H9 (cell line): ENCODE measurements at regions not wholly inside any gene's neighbourhood (a gene's known extent, or its start where the extent isn't known, plus 50 kb on each side); places are given as distances from the start of the nearest gene placed in this dataset.

Experiments
- DNase-seq: peaks from one replicate; pipeline ENCODE4 v3.0.0-alpha.2; 2017
- H2AFZ ChIP-seq: one replicate; pipeline ENCODE4 v1.6.1; 2013; ENCODE audit warnings: mild to moderate bottlenecking, low read length, control low read depth, moderate library complexity
- H2AK5ac ChIP-seq: 2 replicates; pipeline ENCODE4 v1.6.1; 2013; ENCODE audit warnings: low read length, control low read depth, mixed read lengths; ENCODE audit not compliant: insufficient read length
- H2BK120ac ChIP-seq: one replicate; pipeline ENCODE4 v1.6.1; 2013; ENCODE audit warnings: low read depth, mild to moderate bottlenecking, low read length, control low read depth, inconsistent platforms; ENCODE audit not compliant: poor library complexity, severe bottlenecking
- H2BK12ac ChIP-seq: 2 replicates; pipeline ENCODE4 v1.6.1; 2013; ENCODE audit warnings: low read length, control low read depth, mixed read lengths, low read depth; ENCODE audit not compliant: insufficient read length
- H2BK15ac ChIP-seq: 2 replicates; pipeline ENCODE4 v1.6.1; 2013; ENCODE audit warnings: low read depth, low read length, control low read depth
- H2BK20ac ChIP-seq: one replicate; pipeline ENCODE4 v1.6.1; 2013; ENCODE audit warnings: low read depth, mild to moderate bottlenecking, low read length, control low read depth, inconsistent platforms; ENCODE audit not compliant: poor library complexity, severe bottlenecking
- H2BK5ac ChIP-seq: 2 replicates; pipeline ENCODE4 v1.6.1; 2013; ENCODE audit warnings: low read length, control low read depth, mixed read lengths; ENCODE audit not compliant: insufficient read length
- H3K14ac ChIP-seq: 2 replicates; pipeline ENCODE4 v1.6.1; 2013; ENCODE audit warnings: low read length, control low read depth; ENCODE audit not compliant: insufficient read depth
- H3K18ac ChIP-seq: 2 replicates; pipeline ENCODE4 v1.6.1; 2013; ENCODE audit warnings: low read depth, mild to moderate bottlenecking, mixed read lengths, low read length, control low read depth; ENCODE audit not compliant: insufficient read length
- H3K23ac ChIP-seq: 2 replicates; pipeline ENCODE4 v1.6.1; 2013; ENCODE audit warnings: low read length, control low read depth, mixed read lengths, low read depth; ENCODE audit not compliant: insufficient read length
- H3K23me2 ChIP-seq: 2 replicates; pipeline ENCODE4 v1.6.1; 2013; ENCODE audit warnings: low read depth, mild to moderate bottlenecking, mixed read lengths, low read length, control low read depth; ENCODE audit not compliant: insufficient read length, poor library complexity, severe bottlenecking
- H3K27ac ChIP-seq: 2 replicates; pipeline ENCODE4 v1.5.1; 2013; ENCODE audit warnings: low read length, control low read depth, mixed read lengths, low read depth; ENCODE audit not compliant: insufficient read length
- H3K27me3 ChIP-seq: 2 replicates; pipeline ENCODE4 v1.6.1; 2013; ENCODE audit warnings: low read length, control low read depth, inconsistent platforms; ENCODE audit not compliant: insufficient read depth
- H3K4ac ChIP-seq: 2 replicates; pipeline ENCODE4 v1.6.1; 2013; ENCODE audit warnings: low read depth, mild to moderate bottlenecking, control low read depth, inconsistent platforms, low read length, moderate library complexity
- H3K4me1 ChIP-seq: 2 replicates; pipeline ENCODE4 v1.6.1; 2013; ENCODE audit warnings: low read length, control low read depth, inconsistent platforms; ENCODE audit not compliant: insufficient read depth
- H3K4me2 ChIP-seq: 2 replicates; pipeline ENCODE4 v1.6.1; 2013; ENCODE audit warnings: low read length, control low read depth, mixed read lengths; ENCODE audit not compliant: insufficient read length, insufficient read depth
- H3K56ac ChIP-seq: 2 replicates; pipeline ENCODE4 v1.6.1; 2013; ENCODE audit warnings: low read depth, mild to moderate bottlenecking, mixed read lengths, low read length, control low read depth; ENCODE audit not compliant: insufficient read length
- H3K79me1 ChIP-seq: 2 replicates; pipeline ENCODE4 v1.6.1; 2013; ENCODE audit warnings: low read depth, mild to moderate bottlenecking, moderate library complexity, low read length, control low read depth, inconsistent platforms; ENCODE audit not compliant: insufficient read depth, poor library complexity, severe bottlenecking
- H3K79me2 ChIP-seq: 2 replicates; pipeline ENCODE4 v1.6.1; 2013; ENCODE audit warnings: low read length, control low read depth, inconsistent platforms; ENCODE audit not compliant: insufficient read depth
- H3K9ac ChIP-seq: 2 replicates; pipeline ENCODE4 v1.6.1; 2013; ENCODE audit warnings: low read length, control low read depth, mixed read lengths; ENCODE audit not compliant: insufficient read length; ENCODE audit errors: extremely low read depth
- H3K9me3 ChIP-seq: one replicate; pipeline ENCODE4 v1.6.1; 2013; ENCODE audit warnings: low read depth, low read length, inconsistent platforms; ENCODE audit not compliant: control insufficient read depth
- H3T11ph ChIP-seq: one replicate; pipeline ENCODE4 v1.6.1; 2013; ENCODE audit warnings: mild to moderate bottlenecking, low read length, control low read depth, inconsistent platforms
- H4K20me1 ChIP-seq: one replicate; pipeline ENCODE4 v1.6.1; 2013; ENCODE audit not compliant: control insufficient read depth, insufficient read length, insufficient read depth
- H4K5ac ChIP-seq: 2 replicates; pipeline ENCODE4 v1.6.1; 2013; ENCODE audit warnings: low read depth, mild to moderate bottlenecking, mixed read lengths, low read length, control low read depth; ENCODE audit not compliant: insufficient read length
- H4K8ac ChIP-seq: replicated peaks from 2 replicates; pipeline ENCODE4 v1.6.1; 2013; ENCODE audit warnings: low read length, control low read depth, mixed read lengths, low read depth; ENCODE audit not compliant: insufficient read length
- H4K91ac ChIP-seq: 2 replicates; pipeline ENCODE4 v1.6.1; 2013; ENCODE audit warnings: low read depth, mild to moderate bottlenecking, moderate library complexity, mixed read lengths, low read length, control low read depth; ENCODE audit not compliant: insufficient read length
- H3K27ac Mint-ChIP-seq, 3 experiments: 2 replicates in 2 of 3; 3 replicates in 1 of 3; pipeline ENCODE4 v1.8.0; 2020 to 2021; ENCODE audit warnings: mixed read lengths in 3 of 3, mild to moderate bottlenecking in 1 of 3, moderate library complexity in 1 of 3
- H3K27me3 Mint-ChIP-seq: 2 replicates; pipeline ENCODE4 v1.8.0; 2021; ENCODE audit warnings: low read depth, mild to moderate bottlenecking, moderate library complexity, mixed read lengths
- H3K36me3 Mint-ChIP-seq, 3 experiments: 2 replicates in 2 of 3; 3 replicates in 1 of 3; pipeline ENCODE4 v1.8.0; 2020 to 2021; ENCODE audit warnings: low read depth in 3 of 3, mixed read lengths in 3 of 3; ENCODE audit not compliant: insufficient read depth in 1 of 3
- H3K4me1 Mint-ChIP-seq, 2 experiments: 2 replicates each; pipeline ENCODE4 v1.8.0; 2020; ENCODE audit warnings: mixed read lengths in 2 of 2
- H3K4me3 Mint-ChIP-seq, 2 experiments: 2 replicates in 1 of 2; 3 replicates in 1 of 2; pipeline ENCODE4 v1.8.0; 2020 to 2021; ENCODE audit warnings: mild to moderate bottlenecking in 2 of 2, mixed read lengths in 2 of 2, moderate library complexity in 1 of 2
- H3K9me3 Mint-ChIP-seq, 2 experiments: 2 replicates in 1 of 2; 3 replicates in 1 of 2; pipeline ENCODE4 v1.8.0; 2020; ENCODE audit warnings: mild to moderate bottlenecking in 2 of 2, mixed read lengths in 2 of 2, moderate library complexity in 1 of 2
- WGBS: extraction: QIAGEN DNeasy Blood & Tissue Kit; methylation state at CpG from one replicate; pipeline ENCODE4 v1.1.7; 2013; ENCODE audit warnings: missing lambda C conversion rate, low lambda C conversion rate, mixed read lengths; ENCODE audit not compliant: insufficient read length; ENCODE audit errors: extremely low coverage; 5-methylcytosine and 5-hydroxymethylcytosine counted together
- TF ChIP-seq, protein P1 (sequence below): fragments of 200-600 bp; sonication (generic); conservative IDR thresholded peaks from 3 replicates; pipeline ENCODE4 v1.8.0; 2021; ENCODE audit warnings: antibody characterized with exemption, mild to moderate bottlenecking

DNA sequence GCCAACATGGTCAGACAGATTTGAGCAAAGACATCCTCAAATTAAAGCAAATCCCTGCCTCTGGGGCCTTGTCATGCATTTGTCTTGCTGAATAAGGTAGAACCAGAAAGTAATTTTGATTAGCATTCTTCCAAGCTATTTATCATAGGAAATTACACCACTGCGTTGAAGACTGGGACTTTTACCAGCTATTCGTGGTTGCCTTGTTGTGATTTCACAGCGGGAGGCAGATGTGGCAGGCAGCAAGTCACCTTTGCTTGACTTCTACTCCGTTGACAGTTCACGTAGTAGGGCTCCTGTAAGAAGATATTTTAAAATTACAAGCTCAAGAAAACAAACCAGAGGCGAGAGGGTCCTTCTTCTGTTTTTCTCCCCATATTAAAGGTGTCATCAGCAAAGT lies 80.6 kb downstream of the EN1 start:
- Mint-ChIP-seq H3K9me3 (no peaks in the 10 kb centered on the region; a peak in 1 of 5 replicates), H3K27me3 (peaks cover 87% of the 10 kb centered on the region), H3K36me3 (no peaks in the 10 kb centered on the region; a peak in 1 of 7 replicates), H3K4me3 (no peak overlapping the region), H3K4me1 (peaks cover 10 to 13% of the 10 kb centered on the region in 2 experiments), H3K27ac (no peak overlapping the region)
- no peaks in the 10 kb centered on the region for H4K20me1 ChIP-seq
- H3K18ac ChIP-seq = no peak overlapping the region
- no peak overlapping the region for H2AFZ ChIP-seq
- no peak overlapping the region for H3K4ac ChIP-seq
- no peaks in the 10 kb centered on the region for H3K79me2 ChIP-seq
- TF ChIP-seq, protein P1, sequence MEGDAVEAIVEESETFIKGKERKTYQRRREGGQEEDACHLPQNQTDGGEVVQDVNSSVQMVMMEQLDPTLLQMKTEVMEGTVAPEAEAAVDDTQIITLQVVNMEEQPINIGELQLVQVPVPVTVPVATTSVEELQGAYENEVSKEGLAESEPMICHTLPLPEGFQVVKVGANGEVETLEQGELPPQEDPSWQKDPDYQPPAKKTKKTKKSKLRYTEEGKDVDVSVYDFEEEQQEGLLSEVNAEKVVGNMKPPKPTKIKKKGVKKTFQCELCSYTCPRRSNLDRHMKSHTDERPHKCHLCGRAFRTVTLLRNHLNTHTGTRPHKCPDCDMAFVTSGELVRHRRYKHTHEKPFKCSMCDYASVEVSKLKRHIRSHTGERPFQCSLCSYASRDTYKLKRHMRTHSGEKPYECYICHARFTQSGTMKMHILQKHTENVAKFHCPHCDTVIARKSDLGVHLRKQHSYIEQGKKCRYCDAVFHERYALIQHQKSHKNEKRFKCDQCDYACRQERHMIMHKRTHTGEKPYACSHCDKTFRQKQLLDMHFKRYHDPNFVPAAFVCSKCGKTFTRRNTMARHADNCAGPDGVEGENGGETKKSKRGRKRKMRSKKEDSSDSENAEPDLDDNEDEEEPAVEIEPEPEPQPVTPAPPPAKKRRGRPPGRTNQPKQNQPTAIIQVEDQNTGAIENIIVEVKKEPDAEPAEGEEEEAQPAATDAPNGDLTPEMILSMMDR = no peak
- H2AK5ac ChIP-seq = no peak overlapping the region
- H3K4me1 ChIP-seq = no peaks in the 10 kb centered on the region
- no peak overlapping the region for H3K14ac ChIP-seq
- H2BK12ac ChIP-seq = no peak overlapping the region
- H2BK5ac ChIP-seq = no peak overlapping the region
- H3K79me1 ChIP-seq = no peaks in the 10 kb centered on the region
- H3K4me2 ChIP-seq = no peak overlapping the region
- no peak overlapping the region for H3K23ac ChIP-seq
- H4K5ac ChIP-seq = no peak overlapping the region
- H3K27me3 ChIP-seq = no peaks in the 10 kb centered on the region
- H2BK15ac ChIP-seq = no peak overlapping the region
- DNase-seq = no peak
- H3K27ac ChIP-seq = no peak overlapping the region
- H3K23me2 ChIP-seq = no peaks in the 10 kb centered on the region
- H2BK20ac ChIP-seq = no peak overlapping the region
- no peak overlapping the region for H3K9ac ChIP-seq
- H4K91ac ChIP-seq = no peak overlapping the region
- H3K56ac ChIP-seq = no peak overlapping the region
- H2BK120ac ChIP-seq = no peak overlapping the region
- no CpG with 5 or more reads among the region's 6 CpGs for WGBS
- H3K9me3 ChIP-seq = no peaks in the 10 kb centered on the region
- H4K8ac ChIP-seq = no peak overlapping the region
- H3T11ph ChIP-seq = no peak overlapping the region
